IMR-90 (cell line): ENCODE measurements at regions not wholly inside any gene's neighbourhood (a gene's known extent, or its start where the extent isn't known, plus 50 kb on each side); places are given as distances from the start of the nearest gene placed in this dataset.

ENCODE experiments used
- ATAC-seq: fragments of 200-7000 bp; cut with Tn5 transposase; 2 replicates; pipeline ENCODE4 v1.9.1; 2020; ENCODE audit warnings: low read depth, mild to moderate bottlenecking, moderate library complexity
- BruUV-seq: library from RNA; stranded (reverse); fragments of 400-500 nt; replicated peaks from 2 replicates; lab custom pipeline; 2021; lab: Mats Ljungman, UMichigan
- CTCF ChIA-PET: fragments of 300-600 bp; formaldehyde crosslinking; extraction: SDS; loops from one replicate; lab custom pipeline; 2021; ENCODE audit warnings: antibody characterized with exemption; lab: Yijun Ruan, JAX
- POLR2A ChIA-PET: fragments of 300-600 bp; sonication (Branson Sonifier 250); formaldehyde crosslinking; loops from one replicate; lab custom pipeline; 2022; ENCODE audit warnings: antibody characterized with exemption; ENCODE audit not compliant: unreplicated experiment; lab: Charles Lee
- DNase-seq: peaks from one replicate; pipeline ENCODE4 v3.0.0; 2013
- H2AFZ ChIP-seq: replicated peaks from 2 replicates; pipeline ENCODE3; 2013; ENCODE audit warnings: low read length, mild to moderate bottlenecking; ENCODE audit not compliant: poor library complexity
- H2AK5ac ChIP-seq: 2 replicates; pipeline ENCODE4 v1.6.1; 2013; ENCODE audit warnings: low read depth, low read length, inconsistent platforms
- H2AK9ac ChIP-seq: replicated peaks from 2 replicates; pipeline ENCODE3; 2013; ENCODE audit warnings: mild to moderate bottlenecking, low read depth, low read length, moderate library complexity; ENCODE audit not compliant: poor library complexity
- H2BK120ac ChIP-seq: 2 replicates; pipeline ENCODE4 v1.6.1; 2013; ENCODE audit warnings: low read depth, low read length, inconsistent platforms
- H2BK15ac ChIP-seq: 3 replicates; pipeline ENCODE4 v1.6.1; 2013; ENCODE audit warnings: low read depth, low read length, inconsistent platforms
- H2BK20ac ChIP-seq: 2 replicates; pipeline ENCODE4 v1.6.1; 2013; ENCODE audit warnings: low read depth, mild to moderate bottlenecking, inconsistent platforms, low read length, moderate library complexity
- H2BK5ac ChIP-seq: 2 replicates; pipeline ENCODE4 v1.6.1; 2013; ENCODE audit warnings: mild to moderate bottlenecking, low read depth, low read length, inconsistent platforms; ENCODE audit not compliant: poor library complexity, severe bottlenecking
- H3K14ac ChIP-seq: replicated peaks from 2 replicates; pipeline ENCODE4 v1.6.1; 2013; ENCODE audit warnings: low read depth, low read length, inconsistent platforms
- H3K18ac ChIP-seq: 2 replicates; pipeline ENCODE4 v1.6.1; 2013; ENCODE audit warnings: low read depth, low read length, control low read depth
- H3K23ac ChIP-seq: 2 replicates; pipeline ENCODE4 v1.6.1; 2013; ENCODE audit warnings: low read depth, low read length, inconsistent platforms
- H3K27ac ChIP-seq: 2 replicates; pipeline ENCODE4 v1.5.1; 2013; ENCODE audit warnings: mild to moderate bottlenecking, control low read depth, low read length; ENCODE audit not compliant: insufficient read depth
- H3K27me3 ChIP-seq: 2 replicates; pipeline ENCODE4 v1.6.1; 2013; ENCODE audit warnings: low read length; ENCODE audit not compliant: control insufficient read depth, insufficient read depth
- H3K36me3 ChIP-seq: 2 replicates; pipeline ENCODE4 v1.6.1; 2013; ENCODE audit warnings: low read length, mixed read lengths; ENCODE audit not compliant: control insufficient read depth, insufficient read depth
- H3K4ac ChIP-seq: 2 replicates; pipeline ENCODE4 v1.6.1; 2013; ENCODE audit warnings: low read depth, low read length, inconsistent platforms
- H3K4me1 ChIP-seq: 2 replicates; pipeline ENCODE4 v1.6.1; 2013; ENCODE audit warnings: low read length, mixed read lengths; ENCODE audit not compliant: control insufficient read depth, insufficient read depth
- H3K4me2 ChIP-seq: 2 replicates; pipeline ENCODE4 v1.6.1; 2013; ENCODE audit warnings: low read depth, mild to moderate bottlenecking, control low read depth, low read length, moderate library complexity
- H3K4me3 ChIP-seq: 2 replicates; pipeline ENCODE4 v1.5.1; 2013; ENCODE audit warnings: low read depth, mild to moderate bottlenecking, control low read depth, low read length, moderate library complexity; ENCODE audit not compliant: insufficient read depth
- H3K56ac ChIP-seq: 2 replicates; pipeline ENCODE4 v1.6.1; 2013; ENCODE audit warnings: low read length, inconsistent platforms; ENCODE audit not compliant: insufficient read depth; ENCODE audit errors: extremely low read depth
- H3K79me1 ChIP-seq, 2 experiments: 2 replicates each; pipeline ENCODE4 v1.6.1; 2013; ENCODE audit warnings: low read length in 2 of 2, inconsistent platforms in 1 of 2, low read depth in 1 of 2
- H3K9ac ChIP-seq: 2 replicates; pipeline ENCODE4 v1.6.1; 2013; ENCODE audit warnings: low read depth, low read length, control low read depth
- H3K9me1 ChIP-seq: 2 replicates; pipeline ENCODE4 v1.6.1; 2013; ENCODE audit warnings: low read length, inconsistent platforms; ENCODE audit not compliant: insufficient read depth
- H3K9me3 ChIP-seq: 2 replicates; pipeline ENCODE4 v1.6.1; 2013; ENCODE audit warnings: low read length; ENCODE audit not compliant: control insufficient read depth, insufficient read depth
- H4K20me1 ChIP-seq: 2 replicates; pipeline ENCODE4 v1.6.1; 2013; ENCODE audit warnings: low read length, inconsistent platforms; ENCODE audit not compliant: insufficient read depth
- H4K5ac ChIP-seq: 2 replicates; pipeline ENCODE4 v1.6.1; 2013; ENCODE audit warnings: mild to moderate bottlenecking, low read depth, low read length, control low read depth
- H4K8ac ChIP-seq, 2 experiments: 2 replicates each; pipeline ENCODE4 v1.6.1; 2013; ENCODE audit warnings: low read depth in 2 of 2, low read length in 2 of 2, control low read depth in 1 of 2, inconsistent platforms in 1 of 2
- H4K91ac ChIP-seq: 2 replicates; pipeline ENCODE4 v1.6.1; 2013; ENCODE audit warnings: low read depth, low read length, inconsistent platforms; ENCODE audit not compliant: insufficient read depth
- BHLHE40 ChIP-seq: fragments of 150-350 bp; IDR thresholded peaks from 2 replicates; pipeline ENCODE4 v1.6.1; 2016; ENCODE audit warnings: mild to moderate bottlenecking, low read depth, low read length
- CEBPB ChIP-seq: IDR thresholded peaks from 2 replicates; pipeline ENCODE4 v1.6.1; 2012; ENCODE audit warnings: low read depth, low read length, improper control_type of control experiment
- CHD1 ChIP-seq: IDR thresholded peaks from 2 replicates; pipeline ENCODE4 v1.6.1; 2012; ENCODE audit warnings: low read depth, low read length, improper control_type of control experiment
- CTCF ChIP-seq: conservative IDR thresholded peaks from 2 replicates; pipeline ENCODE4 v1.5.1; 2012; ENCODE audit warnings: mild to moderate bottlenecking, low read depth, low read length, improper control_type of control experiment
- ELK1 ChIP-seq: fragments of 150-350 bp; IDR thresholded peaks from 2 replicates; pipeline ENCODE4 v1.6.1; 2016; ENCODE audit warnings: low read depth, mild to moderate bottlenecking, low read length, moderate library complexity, borderline replicate concordance
- FOS ChIP-seq: fragments of 150-350 bp; IDR thresholded peaks from 2 replicates; pipeline ENCODE4 v1.6.1; 2016; ENCODE audit warnings: low read depth, low read length
- MAFK ChIP-seq: IDR thresholded peaks from 2 replicates; pipeline ENCODE4 v1.6.1; 2012; ENCODE audit warnings: low read depth, low read length, improper control_type of control experiment
- MAZ ChIP-seq: IDR thresholded peaks from 2 replicates; pipeline ENCODE4 v1.6.1; 2012; ENCODE audit warnings: low read depth, mild to moderate bottlenecking, low read length, improper control_type of control experiment, moderate library complexity, borderline replicate concordance
- MXI1 ChIP-seq: IDR thresholded peaks from 2 replicates; pipeline ENCODE4 v1.6.1; 2012; ENCODE audit warnings: low read depth, mild to moderate bottlenecking, low read length, moderate library complexity, borderline replicate concordance
- NFE2L2 ChIP-seq: fragments of 150-350 bp; IDR thresholded peaks from 2 replicates; pipeline ENCODE4 v1.6.1; 2016; ENCODE audit warnings: low read depth, mild to moderate bottlenecking, low read length
- POLR2A ChIP-seq: IDR thresholded peaks from 2 replicates; pipeline ENCODE4 v1.6.1; 2012; ENCODE audit warnings: mild to moderate bottlenecking, low read depth, low read length
- RAD21 ChIP-seq: IDR thresholded peaks from 2 replicates; pipeline ENCODE4 v1.6.1; 2012; ENCODE audit warnings: low read length, improper control_type of control experiment
- RCOR1 ChIP-seq: IDR thresholded peaks from 2 replicates; pipeline ENCODE4 v1.6.1; 2012; ENCODE audit warnings: mild to moderate bottlenecking, low read length, improper control_type of control experiment; ENCODE audit not compliant: insufficient replicate concordance
- RFX5 ChIP-seq: IDR thresholded peaks from 2 replicates; pipeline ENCODE4 v1.8.0; 2012; ENCODE audit warnings: low read depth, mild to moderate bottlenecking, low read length, moderate library complexity
- SMC3 ChIP-seq: fragments of 150-350 bp; IDR thresholded peaks from 2 replicates; pipeline ENCODE4 v1.6.1; 2016; ENCODE audit warnings: low read depth, mild to moderate bottlenecking, antibody characterized with exemption, low read length, moderate library complexity
- WGBS, 2 experiments: methylation state at CpG; one replicate each; pipeline versions ENCODE4 v1.1.5 to v1.1.7; 2013; ENCODE audit warnings: missing lambda C conversion rate in 2 of 2; ENCODE audit not compliant: insufficient read length in 1 of 2; ENCODE audit errors: extremely low coverage in 2 of 2; 5-methylcytosine and 5-hydroxymethylcytosine counted together
- dilution Hi-C: fragments of 300-500 bp; cut with HindIII; formaldehyde crosslinking; loops from one replicate; pipeline ENCODE4 v1.14.3; 2018; ENCODE audit warnings: low sequenced_read_pairs; ENCODE audit not compliant: unreplicated experiment
- in situ Hi-C: fragments of 300-500 bp; cut with MboI; formaldehyde crosslinking; loops from 3 replicates; pipeline ENCODE4 v1.14.3; 2019; ENCODE audit warnings: low sequenced_read_pairs, inconsistent platforms, mixed read lengths
- intact Hi-C: fragments of 100-400 bp; cut with micrococcal nuclease; formaldehyde crosslinking; loops from 2 replicates; pipeline ENCODE4 v1.10.0; 2022
- TF ChIP-seq, protein P1 (sequence below): fragments of 150-350 bp; IDR thresholded peaks from 2 replicates; pipeline ENCODE4 v1.6.1; 2017; ENCODE audit warnings: mild to moderate bottlenecking, antibody characterized with exemption, low read length, low read depth

DNA sequence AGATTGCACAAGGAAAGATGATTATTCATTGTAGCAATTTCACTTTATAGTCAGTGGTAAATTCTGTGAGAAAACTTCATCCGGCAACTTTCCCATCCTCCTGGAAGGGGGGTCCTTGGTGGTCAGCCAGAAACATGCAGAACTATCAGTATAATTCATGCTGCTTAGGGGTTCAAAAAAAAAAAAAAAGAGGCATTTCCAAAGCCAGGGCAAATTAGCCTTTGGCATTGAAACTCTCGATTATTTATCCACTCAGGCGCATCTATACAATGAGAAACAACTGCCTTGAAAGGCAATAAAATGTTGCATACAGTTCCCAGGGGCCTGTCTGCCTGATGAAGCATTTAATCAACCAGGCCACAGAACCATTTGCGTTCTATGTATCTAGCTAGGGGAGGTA is 263.3 kb downstream of the TMEM167A start:
- Histone ChIP-seq H3K79me1 (no peaks in the 10 kb centered on the region), H4K20me1 (no peaks in the 10 kb centered on the region), H4K8ac (no peak overlapping the region), H2BK15ac (no peak overlapping the region), H2AK9ac (no peak overlapping the region), H4K91ac (no peak overlapping the region), H2AFZ (no peak overlapping the region), H2BK20ac (no peak overlapping the region), H3K18ac (no peak overlapping the region), H3K27ac (no peak overlapping the region), H4K5ac (no peak overlapping the region), H3K23ac (no peak overlapping the region), H2BK120ac (no peak overlapping the region), H3K36me3 (no peaks in the 10 kb centered on the region), H2BK5ac (no peak overlapping the region), H3K9me3 (no peaks in the 10 kb centered on the region), H3K27me3 (no peaks in the 10 kb centered on the region), H3K9ac (no peak overlapping the region), H3K56ac (no peak overlapping the region), H3K9me1 (no peaks in the 10 kb centered on the region), H3K4ac (no peak overlapping the region), H2AK5ac (no peak overlapping the region), H3K4me2 (no peak overlapping the region), H3K4me1 (peaks cover 2% of the 10 kb centered on the region), H3K14ac (no peak overlapping the region), H3K4me3 (no peak overlapping the region)
- in situ Hi-C loops = no loop called here
- ChIA-PET POLR2A (no interaction called here), CTCF (no interaction called here)
- dilution Hi-C loops = no loop called here
- no CpG with 5 or more reads among the region's 4 CpGs for WGBS, 2 experiments
- no peak for DNase-seq
- intact Hi-C loops = no loop called here
- BruUV-seq = no TSS peak
- TF ChIP-seq SMC3 = no peak
- TF ChIP-seq, protein P1, sequence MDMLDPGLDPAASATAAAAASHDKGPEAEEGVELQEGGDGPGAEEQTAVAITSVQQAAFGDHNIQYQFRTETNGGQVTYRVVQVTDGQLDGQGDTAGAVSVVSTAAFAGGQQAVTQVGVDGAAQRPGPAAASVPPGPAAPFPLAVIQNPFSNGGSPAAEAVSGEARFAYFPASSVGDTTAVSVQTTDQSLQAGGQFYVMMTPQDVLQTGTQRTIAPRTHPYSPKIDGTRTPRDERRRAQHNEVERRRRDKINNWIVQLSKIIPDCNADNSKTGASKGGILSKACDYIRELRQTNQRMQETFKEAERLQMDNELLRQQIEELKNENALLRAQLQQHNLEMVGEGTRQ = no peak
- TF ChIP-seq CEBPB = no peak
- no peak for TF ChIP-seq FOS
- TF ChIP-seq CTCF = no peak
- TF ChIP-seq POLR2A = no peak
- no peak for TF ChIP-seq MXI1
- no peak for TF ChIP-seq BHLHE40
- TF ChIP-seq ELK1 = no peak
- TF ChIP-seq MAFK = no peak
- no peak for TF ChIP-seq NFE2L2
- TF ChIP-seq CHD1 = no peak
- no peak for TF ChIP-seq RFX5
- no peak for TF ChIP-seq RAD21
- no peak for TF ChIP-seq MAZ
- no peak for TF ChIP-seq RCOR1
- no peak for ATAC-seq
